ENCODE measurements at regions not wholly inside any gene's neighbourhood (a gene's known extent, or its start where the extent isn't known, plus 50 kb on each side); places are given as distances from the start of the nearest gene placed in this dataset.

DNA sequence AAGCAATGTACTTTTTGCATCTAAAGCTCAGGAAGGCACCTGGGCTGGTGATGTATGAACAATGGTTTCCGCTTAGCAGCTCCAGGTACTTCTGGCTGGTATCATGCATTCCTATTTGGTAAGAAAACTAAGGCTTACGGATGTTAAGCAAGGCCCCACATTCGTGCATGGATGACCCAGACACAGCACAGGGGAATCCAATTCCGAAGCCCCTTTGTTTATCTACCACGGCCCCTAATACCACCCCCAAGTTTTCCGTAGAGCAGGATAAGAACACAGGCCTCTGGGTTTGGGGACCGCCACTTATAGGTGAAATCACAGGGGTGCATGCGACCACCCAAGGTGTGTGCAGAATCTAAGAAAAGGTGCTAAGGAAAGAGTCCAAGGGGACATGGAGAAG lies 192.1 kb upstream of the ID2 start:
- no peak overlapping the region for H3K4me3 ChIP-seq (ENCODE audit: low read depth, low read length)
- TF ChIP-seq, protein P1, sequence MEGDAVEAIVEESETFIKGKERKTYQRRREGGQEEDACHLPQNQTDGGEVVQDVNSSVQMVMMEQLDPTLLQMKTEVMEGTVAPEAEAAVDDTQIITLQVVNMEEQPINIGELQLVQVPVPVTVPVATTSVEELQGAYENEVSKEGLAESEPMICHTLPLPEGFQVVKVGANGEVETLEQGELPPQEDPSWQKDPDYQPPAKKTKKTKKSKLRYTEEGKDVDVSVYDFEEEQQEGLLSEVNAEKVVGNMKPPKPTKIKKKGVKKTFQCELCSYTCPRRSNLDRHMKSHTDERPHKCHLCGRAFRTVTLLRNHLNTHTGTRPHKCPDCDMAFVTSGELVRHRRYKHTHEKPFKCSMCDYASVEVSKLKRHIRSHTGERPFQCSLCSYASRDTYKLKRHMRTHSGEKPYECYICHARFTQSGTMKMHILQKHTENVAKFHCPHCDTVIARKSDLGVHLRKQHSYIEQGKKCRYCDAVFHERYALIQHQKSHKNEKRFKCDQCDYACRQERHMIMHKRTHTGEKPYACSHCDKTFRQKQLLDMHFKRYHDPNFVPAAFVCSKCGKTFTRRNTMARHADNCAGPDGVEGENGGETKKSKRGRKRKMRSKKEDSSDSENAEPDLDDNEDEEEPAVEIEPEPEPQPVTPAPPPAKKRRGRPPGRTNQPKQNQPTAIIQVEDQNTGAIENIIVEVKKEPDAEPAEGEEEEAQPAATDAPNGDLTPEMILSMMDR (IDR thresholded peaks at IDR 0.05; ENCODE audit: control insufficient read depth, extremely low read depth, insufficient read depth) = no peak
- DNase-seq (ENCODE audit: low read depth) = no peak

GRCh38 chr2:8490166-8490721 lies 191.6 kb upstream of the ID2 start:
- TF ChIP-seq, protein P1 (IDR thresholded peaks at IDR 0.05; ENCODE audit: control insufficient read depth, extremely low read depth, insufficient read depth) = no peak
- H3K4me3 ChIP-seq (ENCODE audit: low read depth, low read length) = no peak overlapping the region
- DNase-seq (ENCODE audit: low read depth) = no peak

- H3K4me3 ChIP-seq (ENCODE audit: low read depth, low read length) = no peak overlapping the region
- no peak for DNase-seq (ENCODE audit: low read depth)
- TF ChIP-seq, protein P1 (IDR thresholded peaks at IDR 0.05; ENCODE audit: control insufficient read depth, extremely low read depth, insufficient read depth) = no peak
These were observed 190.4 kb upstream of the ID2 start for GRCh38 chr2:8491296-8492027.

GRCh38 chr2:8494151-8494550 lies 187.7 kb upstream of the ID2 start:
- TF ChIP-seq, protein P1 (IDR thresholded peaks at IDR 0.05; ENCODE audit: control insufficient read depth, extremely low read depth, insufficient read depth) = no peak
- DNase-seq (ENCODE audit: low read depth) = no peak
- H3K4me3 ChIP-seq (ENCODE audit: low read depth, low read length) = no peak overlapping the region

GRCh38 chr2:8494589-8494988 lies 187.3 kb upstream of the ID2 start:
- H3K4me3 ChIP-seq (ENCODE audit: low read depth, low read length) = no peak overlapping the region
- no peak for DNase-seq (ENCODE audit: low read depth)
- TF ChIP-seq, protein P1 (IDR thresholded peaks at IDR 0.05; ENCODE audit: control insufficient read depth, extremely low read depth, insufficient read depth) = no peak

- TF ChIP-seq, protein P1 (IDR thresholded peaks at IDR 0.05; ENCODE audit: control insufficient read depth, extremely low read depth, insufficient read depth) = no peak
- H3K4me3 ChIP-seq (ENCODE audit: low read depth, low read length) = no peak overlapping the region
- no peak for DNase-seq (ENCODE audit: low read depth)
These were observed 186.5 kb upstream of the ID2 start for GRCh38 chr2:8495189-8495989.
